PC-3 (cell line): ENCODE measurements at regions not wholly inside any gene's neighbourhood (a gene's known extent, or its start where the extent isn't known, plus 50 kb on each side); places are given as distances from the start of the nearest gene placed in this dataset.
"Not testable (repeated sequence)": the region's sequence is repeated elsewhere in the genome, so short reads cannot be mapped to it uniquely, and the experiment has no call there.

Source experiments
- ATAC-seq: fragments of 200-7000 bp; cut with Tn5 transposase; 2 replicates; pipeline ENCODE4 v1.9.1; 2020; ENCODE audit warnings: mild to moderate bottlenecking, moderate library complexity
- BruUV-seq: library from RNA; stranded (reverse); fragments of 400-500 nt; replicated peaks from 2 replicates; lab custom pipeline; 2021; lab: Mats Ljungman, UMichigan
- CTCF ChIA-PET: fragments of 300-600 bp; sonication (Branson Sonifier 250); formaldehyde crosslinking; loops from one replicate; lab custom pipeline; 2022; ENCODE audit warnings: antibody characterized with exemption; lab: Charles Lee
- POLR2A ChIA-PET: fragments of 300-600 bp; sonication (Branson Sonifier 250); formaldehyde crosslinking; loops from one replicate; lab custom pipeline; 2022; ENCODE audit warnings: antibody characterized with exemption; ENCODE audit not compliant: unreplicated experiment; lab: Charles Lee
- DNase-seq: peaks from one replicate; pipeline ENCODE4 v3.0.0-alpha.2; 2015
- H2AFZ ChIP-seq: fragments of 300-600 bp; sonication (generic); 2 replicates; pipeline ENCODE4 v1.6.0; 2016; ENCODE audit warnings: antibody characterized with exemption, low read length
- H3F3A ChIP-seq: fragments of 300-600 bp; sonication (generic); one replicate; pipeline ENCODE4 v1.6.0; 2017; ENCODE audit warnings: antibody characterized with exemption, low read length, control low read depth, mild to moderate bottlenecking; ENCODE audit not compliant: unreplicated experiment
- H3K27ac ChIP-seq: fragments of 300-600 bp; sonication (generic); 2 replicates; pipeline ENCODE4 v1.5.1; 2016; ENCODE audit warnings: mild to moderate bottlenecking, low read length
- H3K27me3 ChIP-seq: fragments of 300-600 bp; sonication (generic); 2 replicates; pipeline ENCODE4 v1.6.1; 2016; ENCODE audit warnings: low read length, mixed read lengths
- H3K36me3 ChIP-seq: fragments of 300-600 bp; sonication (generic); 2 replicates; pipeline ENCODE4 v1.6.1; 2016; ENCODE audit warnings: low read depth, mixed run types, low read length, mixed read lengths
- H3K4me1 ChIP-seq: fragments of 300-600 bp; sonication (generic); 2 replicates; pipeline ENCODE4 v1.5.1; 2016; ENCODE audit warnings: low read length; ENCODE audit not compliant: insufficient read depth
- H3K4me2 ChIP-seq: fragments of 300-600 bp; sonication (generic); 2 replicates; pipeline ENCODE4 v1.6.0; 2016; ENCODE audit warnings: low read length
- H3K4me3 ChIP-seq: fragments of 300-600 bp; sonication (generic); 2 replicates; pipeline ENCODE4 v1.5.1; 2016; ENCODE audit warnings: mild to moderate bottlenecking, low read length, mixed read lengths
- H3K79me2 ChIP-seq: fragments of 300-600 bp; sonication (generic); 2 replicates; pipeline ENCODE4 v1.6.1; 2017; ENCODE audit warnings: low read length, mixed read lengths
- H3K9ac ChIP-seq: fragments of 300-600 bp; sonication (generic); 2 replicates; pipeline ENCODE4 v1.6.0; 2016; ENCODE audit warnings: mild to moderate bottlenecking, low read length
- H3K9me2 ChIP-seq: fragments of 300-600 bp; sonication (generic); replicated peaks from 2 replicates; pipeline ENCODE4 v1.6.1; 2016; ENCODE audit warnings: mixed run types, low read length, mixed read lengths
- H3K9me3 ChIP-seq: fragments of 300-600 bp; sonication (generic); 2 replicates; pipeline ENCODE4 v1.6.1; 2016; ENCODE audit warnings: low read length, mixed read lengths
- H4K20me1 ChIP-seq: fragments of 300-600 bp; sonication (generic); 2 replicates; pipeline ENCODE4 v1.6.1; 2016; ENCODE audit warnings: low read length, mixed read lengths
- EZH2 ChIP-seq: fragments of 300-600 bp; sonication (generic); IDR thresholded peaks from one replicate; pipeline ENCODE4 v1.6.1; 2017; ENCODE audit warnings: antibody characterized with exemption, mild to moderate bottlenecking, low read length; ENCODE audit not compliant: unreplicated experiment
- EZH2phosphoT487 ChIP-seq: fragments of 300-600 bp; sonication (generic); IDR thresholded peaks from 2 replicates; pipeline ENCODE4 v1.6.1; 2018; ENCODE audit warnings: mild to moderate bottlenecking, antibody characterized with exemption, low read length, borderline replicate concordance
- intact Hi-C: fragments of 100-400 bp; cut with micrococcal nuclease; formaldehyde crosslinking; loops from 2 replicates; pipeline ENCODE4 v1.9.0; 2023
- TF ChIP-seq, protein P1 (sequence below): fragments of 300-600 bp; sonication (generic); conservative IDR thresholded peaks from 2 replicates; pipeline ENCODE4 v1.5.1; 2017; ENCODE audit warnings: antibody characterized with exemption, low read depth, mild to moderate bottlenecking, low read length

- Histone ChIP-seq H3F3A (no peaks in the 10 kb centered on the region), H3K36me3 (no peaks in the 10 kb centered on the region), H3K27ac (no peak overlapping the region), H3K9me2 (no peaks in the 10 kb centered on the region), H4K20me1 (no peaks in the 10 kb centered on the region), H3K9me3 (no peaks in the 10 kb centered on the region), H3K79me2 (no peaks in the 10 kb centered on the region), H3K4me1 (no peaks in the 10 kb centered on the region), H3K27me3 (no peaks in the 10 kb centered on the region), H2AFZ (no peak overlapping the region), H3K9ac (no peak overlapping the region), H3K4me2 (no peak overlapping the region), H3K4me3 (no peak overlapping the region)
- TF ChIP-seq, protein P1, sequence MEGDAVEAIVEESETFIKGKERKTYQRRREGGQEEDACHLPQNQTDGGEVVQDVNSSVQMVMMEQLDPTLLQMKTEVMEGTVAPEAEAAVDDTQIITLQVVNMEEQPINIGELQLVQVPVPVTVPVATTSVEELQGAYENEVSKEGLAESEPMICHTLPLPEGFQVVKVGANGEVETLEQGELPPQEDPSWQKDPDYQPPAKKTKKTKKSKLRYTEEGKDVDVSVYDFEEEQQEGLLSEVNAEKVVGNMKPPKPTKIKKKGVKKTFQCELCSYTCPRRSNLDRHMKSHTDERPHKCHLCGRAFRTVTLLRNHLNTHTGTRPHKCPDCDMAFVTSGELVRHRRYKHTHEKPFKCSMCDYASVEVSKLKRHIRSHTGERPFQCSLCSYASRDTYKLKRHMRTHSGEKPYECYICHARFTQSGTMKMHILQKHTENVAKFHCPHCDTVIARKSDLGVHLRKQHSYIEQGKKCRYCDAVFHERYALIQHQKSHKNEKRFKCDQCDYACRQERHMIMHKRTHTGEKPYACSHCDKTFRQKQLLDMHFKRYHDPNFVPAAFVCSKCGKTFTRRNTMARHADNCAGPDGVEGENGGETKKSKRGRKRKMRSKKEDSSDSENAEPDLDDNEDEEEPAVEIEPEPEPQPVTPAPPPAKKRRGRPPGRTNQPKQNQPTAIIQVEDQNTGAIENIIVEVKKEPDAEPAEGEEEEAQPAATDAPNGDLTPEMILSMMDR: no peak
- no peak for TF ChIP-seq EZH2
- TF ChIP-seq EZH2phosphoT487: no peak
- POLR2A ChIA-PET: no interaction called here
- no TSS peak for BruUV-seq
- ATAC-seq (no peak), DNase-seq (no peak)
- intact Hi-C loops: no loop called here
- CTCF ChIA-PET: no interaction called here
Measured at GRCh38 chr7:113338071-113338696, 219.8 kb upstream of the SMIM30 start.

DNA sequence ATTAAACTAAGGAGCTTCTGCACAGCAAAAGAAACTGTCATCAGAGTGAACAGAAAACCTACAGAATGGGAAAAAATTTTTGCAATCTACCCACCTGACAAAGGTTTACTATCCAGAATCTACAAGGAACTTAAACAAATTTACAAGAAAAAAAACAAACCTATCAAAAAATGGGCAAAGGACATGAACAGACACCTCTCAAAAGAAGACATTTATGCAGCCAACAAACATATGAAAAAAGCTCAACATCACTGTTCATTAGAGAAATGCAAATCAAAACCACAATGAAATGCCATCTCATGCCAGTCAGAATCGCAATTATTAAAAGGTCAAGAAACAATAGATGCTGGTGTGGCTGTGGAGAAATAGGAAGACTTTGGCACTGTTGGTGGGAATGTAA, 218.5 kb upstream of the SMIM30 start:
- BruUV-seq, H3K9me3 ChIP-seq, H3K4me1 ChIP-seq, H3K36me3 ChIP-seq, POLR2A ChIA-PET, intact Hi-C loops, H3K9ac ChIP-seq, H3F3A ChIP-seq, CTCF ChIA-PET, DNase-seq, H3K79me2 ChIP-seq, H3K27ac ChIP-seq, H2AFZ ChIP-seq, H4K20me1 ChIP-seq, H3K4me3 ChIP-seq, H3K9me2 ChIP-seq, H3K27me3 ChIP-seq, ATAC-seq, H3K4me2 ChIP-seq: not testable (repeated sequence)

DNA sequence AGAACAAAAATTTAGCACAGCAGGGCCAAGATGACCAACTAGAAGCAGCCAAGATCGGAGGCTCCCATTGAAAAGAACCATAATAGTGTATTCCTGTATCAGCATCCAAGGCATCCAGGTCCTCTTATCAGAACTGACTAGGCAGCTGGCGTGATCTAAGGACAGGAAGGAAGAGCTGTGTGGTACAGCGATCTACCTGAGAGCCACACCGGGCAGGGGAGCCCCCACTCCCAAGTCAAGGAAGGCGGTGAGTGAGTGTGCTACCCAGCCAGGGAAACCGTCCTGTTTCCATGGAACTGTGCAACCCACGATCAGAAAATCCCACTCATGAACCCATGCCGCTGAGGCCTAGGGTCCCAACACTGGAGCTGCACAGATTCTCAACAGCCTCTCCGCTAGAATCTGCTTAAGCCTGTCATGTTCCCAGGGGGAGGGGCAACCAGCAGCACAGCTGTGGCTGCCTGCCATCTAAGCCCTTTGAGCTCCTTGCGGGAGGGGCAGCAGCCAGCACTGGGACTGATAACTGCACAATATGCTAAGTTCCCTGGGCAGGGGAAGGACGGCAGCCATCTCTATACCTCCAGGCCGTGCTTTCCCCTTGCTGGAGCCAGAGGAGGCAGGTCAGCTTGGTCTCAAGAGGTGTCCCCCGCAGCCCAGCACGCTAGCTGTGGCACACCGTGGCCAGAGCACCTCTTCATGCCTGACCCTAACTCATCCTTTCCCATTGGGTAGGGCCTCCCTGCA, 213.0 kb upstream of the SMIM30 start:
- Histone ChIP-seq H3K9me3 (no peaks in the 10 kb centered on the region), H3K9ac (no peak overlapping the region), H3K79me2 (no peaks in the 10 kb centered on the region), H2AFZ (no peak overlapping the region), H3K27ac (no peak overlapping the region), H3K4me1 (no peaks in the 10 kb centered on the region), H3K4me2 (no peak overlapping the region), H3K27me3 (no peaks in the 10 kb centered on the region), H3K4me3 (no peak overlapping the region), H3F3A (no peaks in the 10 kb centered on the region), H3K36me3 (no peaks in the 10 kb centered on the region), H4K20me1 (no peaks in the 10 kb centered on the region), H3K9me2 (no peaks in the 10 kb centered on the region)
- intact Hi-C loops: no loop called here
- no TSS peak for BruUV-seq
- ChIA-PET POLR2A (no interaction called here), CTCF (no interaction called here)
- DNase-seq: no peak
- ATAC-seq: no peak
- TF ChIP-seq EZH2phosphoT487: no peak
- TF ChIP-seq, protein P1: no peak
